ENCODE measurements at regions not wholly inside any gene's neighbourhood (a gene's known extent, or its start where the extent isn't known, plus 50 kb on each side); places are given as distances from the start of the nearest gene placed in this dataset.

GRCh38 chr14:101380512-101380911, 180.8 kb upstream of the DIO3 start:
- no peak for DNase-seq (ENCODE audit: low read depth in 1 of 2, low spot score in 1 of 2)

- DNase-seq (ENCODE audit: low read depth in 1 of 2, low spot score in 1 of 2), result no peak
Measured at GRCh38 chr14:101380940-101381339, 180.4 kb upstream of the DIO3 start.

- no peak for DNase-seq (ENCODE audit: low read depth in 1 of 2, low spot score in 1 of 2)
Measured at GRCh38 chr14:101383737-101384338, 177.5 kb upstream of the DIO3 start.

- DNase-seq (ENCODE audit: low read depth in 1 of 2, low spot score in 1 of 2), result no peak
Measured at GRCh38 chr14:101394374-101394773, 166.9 kb upstream of the DIO3 start.

- no peak for DNase-seq (ENCODE audit: low read depth in 1 of 2, low spot score in 1 of 2)
Measured at GRCh38 chr14:101395779-101396178, 165.5 kb upstream of the DIO3 start.

GRCh38 chr14:101397206-101397605, 164.1 kb upstream of the DIO3 start:
- no peak for DNase-seq (ENCODE audit: low read depth in 1 of 2, low spot score in 1 of 2)

GRCh38 chr14:101398011-101398410, 163.3 kb upstream of the DIO3 start:
- no peak for DNase-seq (ENCODE audit: low read depth in 1 of 2, low spot score in 1 of 2)

- DNase-seq (ENCODE audit: low read depth in 1 of 2, low spot score in 1 of 2), result no peak
Measured at GRCh38 chr14:101399737-101400517, 161.4 kb upstream of the DIO3 start.

- no peak for DNase-seq (ENCODE audit: low read depth in 1 of 2, low spot score in 1 of 2)
Measured at GRCh38 chr14:101400830-101401229, 160.5 kb upstream of the DIO3 start.

- no peak for DNase-seq (ENCODE audit: low read depth in 1 of 2, low spot score in 1 of 2)
Measured at GRCh38 chr14:101402936-101403660, 158.2 kb upstream of the DIO3 start.

GRCh38 chr14:101404426-101405170, 156.7 kb upstream of the DIO3 start:
- DNase-seq (ENCODE audit: low read depth in 1 of 2, low spot score in 1 of 2), result no peak

- no peak for DNase-seq (ENCODE audit: low read depth in 1 of 2, low spot score in 1 of 2)
Measured at GRCh38 chr14:101405171-101405883, 156.0 kb upstream of the DIO3 start.

GRCh38 chr14:101406921-101407320, 154.4 kb upstream of the DIO3 start:
- no peak for DNase-seq (ENCODE audit: low read depth in 1 of 2, low spot score in 1 of 2)

- DNase-seq (ENCODE audit: low read depth in 1 of 2, low spot score in 1 of 2), result no peak
Measured at GRCh38 chr14:101407328-101407727, 154.0 kb upstream of the DIO3 start.

GRCh38 chr14:101408077-101408831, 153.0 kb upstream of the DIO3 start:
- DNase-seq (ENCODE audit: low read depth in 1 of 2, low spot score in 1 of 2), result no peak

- no peak for DNase-seq (ENCODE audit: low read depth in 1 of 2, low spot score in 1 of 2)
Measured at GRCh38 chr14:101409006-101409543, 152.2 kb upstream of the DIO3 start.

- no peak for DNase-seq (ENCODE audit: low read depth in 1 of 2, low spot score in 1 of 2)
Measured at GRCh38 chr14:101410126-101410525, 151.2 kb upstream of the DIO3 start.

GRCh38 chr14:101411151-101411550, 150.1 kb upstream of the DIO3 start:
- no peak for DNase-seq (ENCODE audit: low read depth in 1 of 2, low spot score in 1 of 2)

GRCh38 chr14:101411779-101412178, 149.5 kb upstream of the DIO3 start:
- no peak for DNase-seq (ENCODE audit: low read depth in 1 of 2, low spot score in 1 of 2)

GRCh38 chr14:101412739-101413138, 148.6 kb upstream of the DIO3 start:
- no peak for DNase-seq (ENCODE audit: low read depth in 1 of 2, low spot score in 1 of 2)

Measured in activated T-helper 1 cell treated with anti-CD3 and anti-CD28 coated beads, Interleukin-2, amount 50 U/mL, for 16 hours (primary cell).